SK-N-MC (cell line): ENCODE measurements at regions not wholly inside any gene's neighbourhood (a gene's known extent, or its start where the extent isn't known, plus 50 kb on each side); places are given as distances from the start of the nearest gene placed in this dataset.

ENCODE experiments used
- EZH2 ChIP-seq: fragments of 200-600 bp; sonication (generic); IDR thresholded peaks from one replicate; pipeline ENCODE4 v1.6.1; 2017; ENCODE audit warnings: antibody characterized with exemption
- POLR2AphosphoS5 ChIP-seq: IDR thresholded peaks from 2 replicates; pipeline ENCODE4 v1.6.1; 2012; ENCODE audit warnings: mild to moderate bottlenecking, low read depth, low read length, borderline replicate concordance

DNA sequence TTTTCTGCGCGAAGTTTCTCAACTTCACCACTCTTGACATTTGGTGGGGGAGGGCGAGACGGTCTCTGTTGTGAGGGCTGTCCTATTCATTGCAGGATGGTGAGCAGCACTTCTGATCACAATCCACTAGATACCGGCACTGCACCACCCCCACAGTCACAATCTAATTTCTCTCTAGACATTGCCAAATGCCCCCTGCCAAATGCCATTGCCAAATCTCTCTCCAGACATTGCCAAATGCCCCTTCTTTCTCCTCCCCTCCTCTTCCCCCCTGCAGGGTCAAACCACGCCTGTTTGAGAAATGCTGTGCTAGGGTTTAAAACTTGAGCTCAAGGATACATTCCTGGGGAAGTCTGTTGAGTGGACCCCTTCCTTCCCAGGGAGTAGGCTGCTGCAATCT is 603.5 kb upstream of the CDH4 start:
- TF ChIP-seq EZH2, result no peak
- no peak for TF ChIP-seq POLR2AphosphoS5
